ENCODE measurements at regions not wholly inside any gene's neighbourhood (a gene's known extent, or its start where the extent isn't known, plus 50 kb on each side); places are given as distances from the start of the nearest gene placed in this dataset.
"Not testable (repeated sequence)": the region's sequence is repeated elsewhere in the genome, so short reads cannot be mapped to it uniquely, and the experiment has no call there.

DNA sequence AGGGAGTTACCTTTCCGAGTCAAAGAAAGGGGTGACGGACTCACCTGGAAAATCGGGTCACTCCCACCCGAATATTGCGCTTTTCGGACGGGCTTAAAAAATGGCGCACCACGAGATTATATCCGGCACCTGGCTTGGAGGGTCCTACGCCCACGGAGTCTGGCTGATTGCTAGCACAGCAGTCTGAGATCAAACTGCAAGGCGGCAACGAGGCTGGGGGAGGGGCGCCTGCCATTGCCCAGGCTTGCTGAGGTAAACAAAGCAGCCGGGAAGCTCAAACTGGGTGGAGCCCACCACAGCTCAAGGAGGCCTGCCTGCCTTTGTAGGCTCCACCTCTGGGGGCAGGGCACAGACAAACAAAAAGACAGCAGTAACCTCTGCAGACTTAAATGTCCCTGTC, 72.6 kb upstream of the RORB start:
- TF ChIP-seq, protein P1, sequence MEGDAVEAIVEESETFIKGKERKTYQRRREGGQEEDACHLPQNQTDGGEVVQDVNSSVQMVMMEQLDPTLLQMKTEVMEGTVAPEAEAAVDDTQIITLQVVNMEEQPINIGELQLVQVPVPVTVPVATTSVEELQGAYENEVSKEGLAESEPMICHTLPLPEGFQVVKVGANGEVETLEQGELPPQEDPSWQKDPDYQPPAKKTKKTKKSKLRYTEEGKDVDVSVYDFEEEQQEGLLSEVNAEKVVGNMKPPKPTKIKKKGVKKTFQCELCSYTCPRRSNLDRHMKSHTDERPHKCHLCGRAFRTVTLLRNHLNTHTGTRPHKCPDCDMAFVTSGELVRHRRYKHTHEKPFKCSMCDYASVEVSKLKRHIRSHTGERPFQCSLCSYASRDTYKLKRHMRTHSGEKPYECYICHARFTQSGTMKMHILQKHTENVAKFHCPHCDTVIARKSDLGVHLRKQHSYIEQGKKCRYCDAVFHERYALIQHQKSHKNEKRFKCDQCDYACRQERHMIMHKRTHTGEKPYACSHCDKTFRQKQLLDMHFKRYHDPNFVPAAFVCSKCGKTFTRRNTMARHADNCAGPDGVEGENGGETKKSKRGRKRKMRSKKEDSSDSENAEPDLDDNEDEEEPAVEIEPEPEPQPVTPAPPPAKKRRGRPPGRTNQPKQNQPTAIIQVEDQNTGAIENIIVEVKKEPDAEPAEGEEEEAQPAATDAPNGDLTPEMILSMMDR (conservative IDR thresholded peaks at IDR 0.05; ENCODE audit: low read length), result not testable (repeated sequence)
- not testable (repeated sequence) for TF ChIP-seq EZH2phosphoT487 (IDR thresholded peaks at IDR 0.05; ENCODE audit: borderline replicate concordance)

All from Loucy (cell line).